ENCODE measurements at regions not wholly inside any gene's neighbourhood (a gene's known extent, or its start where the extent isn't known, plus 50 kb on each side); places are given as distances from the start of the nearest gene placed in this dataset.

DNA sequence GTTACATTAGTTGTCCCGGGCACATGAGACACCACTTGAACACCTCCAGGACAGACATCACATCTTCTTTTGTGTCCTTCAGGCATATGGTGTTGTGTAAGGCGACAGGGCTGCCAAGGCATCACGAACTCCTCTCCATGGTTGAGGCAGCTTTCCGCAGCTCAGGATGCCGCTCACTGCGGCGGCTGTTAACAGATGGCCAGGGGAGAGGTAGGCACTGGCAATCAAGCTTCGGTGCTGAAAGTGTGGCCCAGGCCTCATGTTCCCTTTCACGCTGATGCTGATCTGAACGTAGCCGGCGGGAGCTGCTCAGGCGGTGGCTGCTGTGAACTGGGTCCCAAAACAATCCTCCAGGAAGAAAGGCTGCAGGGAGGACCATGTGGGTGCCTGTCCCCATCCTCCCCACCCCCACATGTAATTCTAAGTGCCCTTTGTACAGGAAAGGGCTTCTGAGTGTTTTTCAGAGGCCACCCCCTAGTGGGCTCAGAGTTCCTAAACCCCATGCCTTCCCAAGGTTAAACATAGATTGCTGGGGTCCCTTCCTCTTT is 287.1 kb upstream of the AJAP1 start:
- in situ Hi-C loops (cut with MboI; ENCODE audit: low pct_unique_long_range_greater_than_20kb in 2 of 9, low sequenced_read_pairs in 9 of 9, unreplicated experiment in 9 of 9), result no loop called here
- peak in 2 of 8 experiments; percentile 26 to 51 for ATAC-seq (replicated peaks in 6 of 8)
- H3K4me1 ChIP-seq (replicated peaks in 1 of 2), result no peaks in the 10 kb centered on the region
- no peak overlapping the region for H3K4me3 ChIP-seq
- no peak overlapping the region for H3K27ac ChIP-seq
- 0 to 90% (median 80%) methylated on average over 1 to 10 of the region's 13 CpGs; no CpG with 5 or more reads in 5 of the 10 experiments for WGBS, 10 experiments

DNA sequence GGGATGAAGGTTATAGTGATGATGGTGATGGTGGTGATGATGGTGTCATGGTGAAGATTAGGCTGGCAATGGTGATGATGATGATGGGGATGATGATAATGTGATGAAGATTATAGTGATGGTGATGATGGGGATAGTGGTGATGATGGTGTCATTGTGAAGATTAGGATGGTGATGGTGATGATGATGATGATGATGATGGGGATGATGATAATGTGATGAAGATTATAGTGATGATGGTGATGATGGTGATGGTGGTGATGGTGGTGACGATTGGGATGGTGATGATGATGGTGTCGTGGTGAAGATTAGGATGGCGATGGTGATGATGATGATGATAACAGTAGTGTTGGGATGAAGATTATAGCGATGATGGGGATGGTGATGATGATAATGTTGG is 285.1 kb upstream of the AJAP1 start:
- 23 to 97% (median 68%) methylated on average over 2 to 4 of the region's 4 CpGs; no CpG with 5 or more reads in 1 of the 10 experiments for WGBS, 10 experiments

DNA sequence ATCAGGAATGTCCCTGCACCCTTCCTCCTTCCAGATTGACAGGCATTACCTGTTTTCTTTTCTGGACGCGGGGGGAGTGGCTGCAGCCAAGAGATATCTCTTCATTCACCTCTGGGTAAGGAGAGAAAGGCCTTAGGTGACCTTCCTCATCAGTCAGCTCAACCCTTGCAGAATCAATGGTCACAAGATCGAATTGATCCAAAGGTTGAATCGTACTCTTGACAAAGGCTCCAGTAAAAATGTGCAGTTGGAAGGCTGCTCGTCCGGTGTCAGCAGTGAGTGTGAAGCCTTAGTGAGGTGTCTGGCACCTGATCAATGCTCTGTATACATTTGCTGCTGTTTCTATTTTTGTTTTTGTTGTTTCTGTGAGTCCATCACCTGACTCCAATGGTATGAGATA is 282.6 kb upstream of the AJAP1 start:
- H3K27ac ChIP-seq, result no peak overlapping the region
- peak in 1 of 8 experiments; percentile 25 for ATAC-seq (replicated peaks in 6 of 8)
- in situ Hi-C loops (cut with MboI; ENCODE audit: low pct_unique_long_range_greater_than_20kb in 2 of 9, low sequenced_read_pairs in 9 of 9, unreplicated experiment in 9 of 9), result no loop called here
- H3K4me1 ChIP-seq (replicated peaks in 1 of 2), result no peaks in the 10 kb centered on the region
- H3K4me3 ChIP-seq, result no peak overlapping the region
- 0 to 67% (median 46%) methylated on average over 2 to 6 of the region's 6 CpGs; no CpG with 5 or more reads in 2 of the 10 experiments for WGBS, 10 experiments

More for the DNA sequence above, 285.1 kb upstream of the AJAP1 start:
- Histone ChIP-seq H3K4me3 (no peak overlapping the region), H3K4me1 (replicated peaks in 1 of 2) (no peaks in the 10 kb centered on the region), H3K27ac (no peak overlapping the region)
- no peak for ATAC-seq (replicated peaks in 6 of 8)
- in situ Hi-C loops (cut with MboI; ENCODE audit: low pct_unique_long_range_greater_than_20kb in 2 of 9, low sequenced_read_pairs in 9 of 9, unreplicated experiment in 9 of 9), result no loop called here

DNA sequence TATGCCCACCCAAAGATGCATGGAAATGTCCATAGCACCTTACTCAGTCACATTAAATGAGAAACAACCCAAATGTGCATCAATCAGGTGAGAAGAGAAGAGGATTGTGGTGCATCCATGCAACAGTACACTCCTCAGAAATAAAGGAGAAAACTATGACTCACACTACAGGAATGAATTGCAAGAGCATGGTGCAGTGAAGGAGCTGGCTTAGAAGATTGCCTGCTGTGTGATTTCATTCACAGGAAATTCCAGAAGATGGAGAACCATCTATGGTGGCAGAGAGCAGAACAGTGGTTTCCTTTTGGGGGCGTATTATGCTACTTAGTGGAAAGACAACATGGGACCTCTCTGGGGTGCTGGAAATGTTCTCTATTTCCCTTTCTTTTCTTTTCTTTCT is 278.6 kb upstream of the AJAP1 start:
- no peak overlapping the region for H3K4me3 ChIP-seq
- in situ Hi-C loops (cut with MboI; ENCODE audit: low pct_unique_long_range_greater_than_20kb in 2 of 9, low sequenced_read_pairs in 9 of 9, unreplicated experiment in 9 of 9), result loop anchor here in 1 of 9 experiments (25.0 kb wide), 1 partner anchor 89 kb away; no protein-coding TSS in a partner anchor
- H3K4me1 ChIP-seq (replicated peaks in 1 of 2), result peaks cover 0 to 3% of the 10 kb centered on the region in 2 donors
- 0 to 94% (median 38%) methylated on average over 1 of the region's 1 CpG; no CpG with 5 or more reads in 2 of the 10 experiments for WGBS, 10 experiments
- ATAC-seq (replicated peaks in 6 of 8), result peak in 1 of 8 experiments; percentile 46
- no peak overlapping the region for H3K27ac ChIP-seq

DNA sequence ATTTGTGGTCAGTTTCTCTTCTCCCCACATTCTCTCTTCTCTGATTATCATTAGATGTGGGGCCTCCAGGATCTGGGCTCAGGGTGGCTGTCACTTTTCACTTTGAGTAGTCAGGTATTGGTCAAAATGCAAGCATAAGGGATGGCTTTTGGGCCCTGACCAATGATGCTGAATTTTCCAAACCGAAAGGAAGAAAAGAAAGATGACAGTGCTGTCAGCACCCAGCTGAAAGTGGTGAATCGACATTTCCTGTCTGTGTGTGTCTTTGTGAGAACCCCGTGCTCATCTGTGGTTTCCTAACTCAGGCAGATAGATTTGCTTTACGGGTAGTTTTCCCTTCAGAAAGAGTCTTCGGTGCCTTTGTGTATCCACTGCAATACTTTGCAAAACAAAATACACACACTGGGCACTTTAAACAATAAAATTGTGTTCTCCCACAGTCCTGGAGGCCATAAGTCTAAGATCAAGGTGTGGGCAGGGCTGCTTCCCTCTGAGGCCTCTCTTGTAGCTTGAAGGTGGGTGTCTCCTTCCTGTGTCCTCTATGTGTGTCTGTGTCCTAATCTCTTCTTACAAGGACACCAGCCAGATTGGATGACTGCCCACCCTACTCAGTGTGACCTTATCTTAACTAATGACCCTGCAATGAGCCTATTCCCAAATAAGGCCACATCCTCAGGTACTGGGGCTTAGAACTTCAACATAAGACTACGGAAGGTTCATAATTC is 274.8 kb upstream of the AJAP1 start:
- in situ Hi-C loops (cut with MboI; ENCODE audit: low pct_unique_long_range_greater_than_20kb in 2 of 9, low sequenced_read_pairs in 9 of 9, unreplicated experiment in 9 of 9), result loop anchor here in 1 of 9 experiments (25.0 kb wide), 1 partner anchor 92 kb away; no protein-coding TSS in a partner anchor
- peaks cover 0 to 3% of the 10 kb centered on the region in 2 donors for H3K4me1 ChIP-seq (replicated peaks in 1 of 2)
- H3K4me3 ChIP-seq, result no peak overlapping the region
- 0 to 87% (median 60%) methylated on average over 1 to 6 of the region's 6 CpGs; no CpG with 5 or more reads in 2 of the 10 experiments for WGBS, 10 experiments
- H3K27ac ChIP-seq, result no peak overlapping the region
- ATAC-seq (replicated peaks in 6 of 8), result no peak

DNA sequence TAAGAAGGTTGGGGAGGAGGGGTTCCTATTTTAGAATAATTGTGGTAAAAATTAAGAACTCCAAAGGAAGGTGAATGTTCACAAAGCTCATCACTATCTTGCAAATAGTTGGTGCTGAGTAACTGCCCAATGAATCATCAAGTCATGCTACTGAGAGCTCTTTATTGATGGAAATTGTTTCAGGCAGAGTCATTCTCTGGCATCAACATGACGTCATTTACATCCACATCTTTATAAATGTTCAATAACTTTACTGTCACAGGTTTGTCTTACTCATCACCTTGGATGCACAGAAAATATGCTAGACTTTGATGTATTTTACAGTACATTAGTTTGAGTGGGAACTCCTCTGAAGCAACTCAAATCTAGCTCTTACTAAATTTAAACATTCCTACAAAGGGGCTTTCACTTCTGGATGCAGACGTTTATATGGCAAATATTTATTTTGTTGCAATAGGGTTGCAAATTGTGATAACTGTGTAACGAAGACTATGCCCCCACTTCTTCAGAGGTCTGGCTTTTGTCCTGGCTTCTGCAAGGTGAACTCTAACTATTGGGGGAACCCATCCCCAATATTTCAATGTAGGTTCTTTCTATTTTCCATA is 273.7 kb upstream of the AJAP1 start:
- in situ Hi-C loops (cut with MboI; ENCODE audit: low pct_unique_long_range_greater_than_20kb in 2 of 9, low sequenced_read_pairs in 9 of 9, unreplicated experiment in 9 of 9), result loop anchor here in 1 of 9 experiments (25.0 kb wide), 1 partner anchor 93 kb away; no protein-coding TSS in a partner anchor
- Histone ChIP-seq H3K27ac (no peak overlapping the region), H3K4me1 (replicated peaks in 1 of 2) (peaks cover 0 to 3% of the 10 kb centered on the region in 2 donors), H3K4me3 (no peak overlapping the region)
- WGBS, 10 experiments, result 0 to 35% (median 13%) methylated on average over 1 to 3 of the region's 3 CpGs; no CpG with 5 or more reads in 4 of the 10 experiments
- peak in 3 of 8 experiments; percentile 65 to 92 (median 68) for ATAC-seq (replicated peaks in 6 of 8)

DNA sequence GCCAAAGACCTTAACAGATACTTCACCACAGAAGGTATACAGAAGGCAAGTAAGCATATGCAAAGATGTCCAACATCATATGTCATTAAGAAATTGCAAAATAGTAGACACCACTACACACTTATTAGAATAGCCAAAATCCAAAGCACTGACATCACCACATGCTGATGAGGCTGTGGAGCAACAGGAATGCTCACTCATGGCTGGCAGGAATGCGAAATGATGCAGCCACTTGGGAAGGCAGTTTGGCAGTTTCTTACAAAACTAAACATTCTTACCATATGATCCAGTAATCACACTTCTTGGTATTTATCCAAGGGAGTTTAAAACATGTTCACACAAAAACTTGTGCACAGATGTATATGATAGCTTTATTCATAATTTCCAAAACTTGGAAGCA is 261.2 kb upstream of the AJAP1 start:
- in situ Hi-C loops (cut with MboI; ENCODE audit: low pct_unique_long_range_greater_than_20kb in 2 of 9, low sequenced_read_pairs in 9 of 9, unreplicated experiment in 9 of 9), result loop anchor here in 1 of 9 experiments (25.0 kb wide), 1 partner anchor 106 kb away; no protein-coding TSS in a partner anchor

DNA sequence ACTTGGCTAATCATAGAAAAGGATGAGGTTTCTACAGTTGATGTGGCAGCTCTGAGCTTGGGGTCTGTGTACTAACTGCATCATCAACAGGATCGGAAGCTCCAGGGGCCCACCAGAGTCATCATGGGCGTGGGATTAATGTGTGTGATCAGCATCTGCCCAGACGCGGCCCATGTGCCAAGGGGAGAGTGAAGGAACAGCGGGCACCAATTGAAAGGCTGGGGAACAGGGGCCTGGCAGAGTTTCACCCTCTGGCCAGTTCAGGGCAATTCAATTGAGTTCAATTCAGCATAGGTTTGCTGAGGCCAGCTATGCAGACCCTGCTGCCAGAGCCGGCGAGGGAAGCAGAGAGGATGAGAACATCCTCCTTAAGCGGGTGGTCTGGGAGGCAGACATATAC is 260.0 kb upstream of the AJAP1 start:
- in situ Hi-C loops (cut with MboI; ENCODE audit: low pct_unique_long_range_greater_than_20kb in 2 of 9, low sequenced_read_pairs in 9 of 9, unreplicated experiment in 9 of 9), result loop anchor here in 1 of 9 experiments (25.0 kb wide), 1 partner anchor 107 kb away; no protein-coding TSS in a partner anchor
- no peak overlapping the region for H3K4me3 ChIP-seq
- H3K4me1 ChIP-seq (replicated peaks in 1 of 2), result peaks cover 0 to 29% of the 10 kb centered on the region in 2 donors
- ATAC-seq (replicated peaks in 6 of 8), result no peak
- H3K27ac ChIP-seq, result no peak overlapping the region
- 18 to 100% (median 68%) methylated on average over 1 to 8 of the region's 8 CpGs; no CpG with 5 or more reads in 2 of the 10 experiments for WGBS, 10 experiments

More for the DNA sequence above, 261.2 kb upstream of the AJAP1 start:
- H3K27ac ChIP-seq, result no peak overlapping the region
- ATAC-seq (replicated peaks in 6 of 8), result no peak
- H3K4me3 ChIP-seq, result no peak overlapping the region
- WGBS, 10 experiments, result 0 to 89% (median 44%) methylated on average over 1 of the region's 1 CpG; no CpG with 5 or more reads in 2 of the 10 experiments
- peaks cover 0 to 22% of the 10 kb centered on the region in 2 donors for H3K4me1 ChIP-seq (replicated peaks in 1 of 2)

DNA sequence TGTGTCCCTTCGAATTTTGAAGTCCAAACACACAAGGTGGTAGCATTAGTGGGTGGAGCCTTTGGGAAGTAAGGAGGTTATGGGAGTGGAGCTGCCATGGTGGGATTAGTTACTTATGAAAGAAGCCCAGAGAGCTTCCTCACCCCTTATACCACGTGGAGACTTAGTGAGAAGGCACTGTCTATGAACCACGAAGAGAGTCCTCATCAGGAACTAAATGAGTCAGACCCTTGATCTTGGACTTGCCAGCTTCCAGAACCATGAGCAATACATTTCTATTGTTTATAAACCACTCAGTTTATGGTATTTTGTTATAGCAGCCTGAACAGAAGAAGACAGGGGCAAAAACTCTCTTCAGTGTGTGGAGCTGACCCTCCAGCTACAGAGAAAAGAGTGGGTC is 259.3 kb upstream of the AJAP1 start:
- peaks cover 0 to 29% of the 10 kb centered on the region in 2 donors for H3K4me1 ChIP-seq (replicated peaks in 1 of 2)
- in situ Hi-C loops (cut with MboI; ENCODE audit: low pct_unique_long_range_greater_than_20kb in 2 of 9, low sequenced_read_pairs in 9 of 9, unreplicated experiment in 9 of 9), result loop anchor here in 1 of 9 experiments (25.0 kb wide), 1 partner anchor 108 kb away; no protein-coding TSS in a partner anchor
- H3K4me3 ChIP-seq, result no peak overlapping the region
- 0 to 93% (median 24%) methylated on average over 1 to 3 of the region's 3 CpGs; no CpG with 5 or more reads in 2 of the 10 experiments for WGBS, 10 experiments
- no peak overlapping the region for H3K27ac ChIP-seq
- no peak for ATAC-seq (replicated peaks in 6 of 8)

DNA sequence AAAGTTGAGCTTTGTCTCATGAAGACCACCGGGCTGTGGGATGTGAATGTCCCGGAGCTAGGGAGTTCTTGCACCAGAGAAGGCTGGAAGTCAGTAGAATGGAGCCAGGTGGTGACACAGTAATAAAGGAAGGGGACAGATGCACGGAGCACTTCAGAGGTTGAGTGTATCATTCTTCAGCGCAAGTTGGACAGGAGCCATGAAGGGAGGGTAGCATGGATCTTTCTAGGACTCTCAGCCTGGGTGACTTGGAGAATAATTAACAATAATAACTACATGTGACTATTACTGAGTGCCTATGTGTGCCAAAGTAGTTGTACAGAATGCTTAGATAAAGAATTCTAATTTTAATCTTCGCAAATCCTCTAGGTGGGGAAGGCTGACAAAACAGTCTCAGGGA is 258.7 kb upstream of the AJAP1 start:
- Histone ChIP-seq H3K4me3 (no peak overlapping the region), H3K4me1 (replicated peaks in 1 of 2) (peaks cover 0 to 29% of the 10 kb centered on the region in 2 donors), H3K27ac (no peak overlapping the region)
- 0 to 91% (median 70%) methylated on average over 1 to 5 of the region's 5 CpGs; no CpG with 5 or more reads in 4 of the 10 experiments for WGBS, 10 experiments
- no peak for ATAC-seq (replicated peaks in 6 of 8)
- in situ Hi-C loops (cut with MboI; ENCODE audit: low pct_unique_long_range_greater_than_20kb in 2 of 9, low sequenced_read_pairs in 9 of 9, unreplicated experiment in 9 of 9), result loop anchor here in 1 of 9 experiments (25.0 kb wide), 1 partner anchor 108 kb away; no protein-coding TSS in a partner anchor

DNA sequence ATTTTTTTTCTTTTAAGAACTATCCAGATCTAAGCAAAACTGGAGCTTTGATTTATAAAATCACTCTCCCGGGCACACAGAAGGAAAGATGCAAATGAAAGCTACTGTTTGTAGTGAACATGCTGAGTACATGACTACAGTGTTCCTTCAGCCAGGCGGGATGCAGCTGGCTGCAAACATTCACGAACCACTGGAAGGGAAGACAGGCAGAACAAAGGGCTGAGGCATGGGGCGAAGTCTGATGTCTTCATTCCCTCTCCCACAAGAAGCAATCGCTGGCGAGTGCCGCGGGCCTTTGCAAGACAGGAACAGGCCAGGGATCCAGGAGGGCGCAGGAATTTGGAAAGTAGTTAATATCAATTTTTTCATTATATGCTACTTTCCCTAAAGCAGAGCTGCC is 257.9 kb upstream of the AJAP1 start:
- Histone ChIP-seq H3K4me1 (replicated peaks in 1 of 2) (peaks cover 0 to 29% of the 10 kb centered on the region in 2 donors), H3K4me3 (no peak overlapping the region), H3K27ac (no peak overlapping the region)
- peak in 3 of 8 experiments; percentile 75 to 80 (median 80) for ATAC-seq (replicated peaks in 6 of 8)
- 0 to 71% (median 31%) methylated on average over 2 to 9 of the region's 9 CpGs for WGBS, 10 experiments
- in situ Hi-C loops (cut with MboI; ENCODE audit: low pct_unique_long_range_greater_than_20kb in 2 of 9, low sequenced_read_pairs in 9 of 9, unreplicated experiment in 9 of 9), result loop anchor here in 1 of 9 experiments (25.0 kb wide), 1 partner anchor 109 kb away; no protein-coding TSS in a partner anchor

DNA sequence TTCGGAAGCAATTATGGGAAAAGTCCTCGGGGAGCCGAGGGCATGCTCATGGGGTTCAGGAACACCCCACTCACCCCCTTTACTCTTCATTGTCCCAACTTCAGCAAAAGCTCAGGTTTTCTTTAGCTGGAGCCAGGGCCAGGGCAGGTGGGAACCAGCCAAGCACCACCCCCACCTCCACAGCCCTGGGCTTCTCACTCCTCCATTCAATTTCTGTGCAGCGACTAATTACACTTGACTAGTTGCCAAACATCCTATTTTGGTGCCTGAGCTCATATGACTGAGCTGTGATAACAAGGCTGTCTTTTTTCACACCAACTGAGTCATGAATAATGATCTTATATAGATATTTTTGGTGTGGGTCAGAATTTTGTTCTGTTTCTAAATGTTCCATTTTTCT is 257.2 kb upstream of the AJAP1 start:
- in situ Hi-C loops (cut with MboI; ENCODE audit: low pct_unique_long_range_greater_than_20kb in 2 of 9, low sequenced_read_pairs in 9 of 9, unreplicated experiment in 9 of 9), result loop anchor here in 1 of 9 experiments (25.0 kb wide), 1 partner anchor 110 kb away; no protein-coding TSS in a partner anchor
- H3K27ac ChIP-seq, result no peak overlapping the region
- ATAC-seq (replicated peaks in 6 of 8), result peak in 3 of 8 experiments; percentile 35 to 45 (median 44)
- no peak overlapping the region for H3K4me3 ChIP-seq
- peaks cover 0 to 29% of the 10 kb centered on the region in 2 donors for H3K4me1 ChIP-seq (replicated peaks in 1 of 2)
- WGBS, 10 experiments, result 0 to 76% (median 71%) methylated on average over 1 to 4 of the region's 4 CpGs; no CpG with 5 or more reads in 3 of the 10 experiments

Measured in motor neuron (in vitro differentiated cells).